MM.1S (cell line): ENCODE measurements at regions not wholly inside any gene's neighbourhood (a gene's known extent, or its start where the extent isn't known, plus 50 kb on each side); places are given as distances from the start of the nearest gene placed in this dataset.

ENCODE experiments used
- EZH2 ChIP-seq: fragments of 300-600 bp; sonication (generic); optimal IDR thresholded peaks from 2 replicates; pipeline ENCODE3; 2017; ENCODE audit warnings: low read depth, mild to moderate bottlenecking, antibody characterized with exemption, low read length, mixed read lengths
- TF ChIP-seq, protein P1 (sequence below): fragments of 300-600 bp; sonication (generic); IDR thresholded peaks from 2 replicates; pipeline ENCODE4 v1.5.1; 2016; ENCODE audit warnings: antibody characterized with exemption, low read length, mixed read lengths

- TF ChIP-seq, protein P1, sequence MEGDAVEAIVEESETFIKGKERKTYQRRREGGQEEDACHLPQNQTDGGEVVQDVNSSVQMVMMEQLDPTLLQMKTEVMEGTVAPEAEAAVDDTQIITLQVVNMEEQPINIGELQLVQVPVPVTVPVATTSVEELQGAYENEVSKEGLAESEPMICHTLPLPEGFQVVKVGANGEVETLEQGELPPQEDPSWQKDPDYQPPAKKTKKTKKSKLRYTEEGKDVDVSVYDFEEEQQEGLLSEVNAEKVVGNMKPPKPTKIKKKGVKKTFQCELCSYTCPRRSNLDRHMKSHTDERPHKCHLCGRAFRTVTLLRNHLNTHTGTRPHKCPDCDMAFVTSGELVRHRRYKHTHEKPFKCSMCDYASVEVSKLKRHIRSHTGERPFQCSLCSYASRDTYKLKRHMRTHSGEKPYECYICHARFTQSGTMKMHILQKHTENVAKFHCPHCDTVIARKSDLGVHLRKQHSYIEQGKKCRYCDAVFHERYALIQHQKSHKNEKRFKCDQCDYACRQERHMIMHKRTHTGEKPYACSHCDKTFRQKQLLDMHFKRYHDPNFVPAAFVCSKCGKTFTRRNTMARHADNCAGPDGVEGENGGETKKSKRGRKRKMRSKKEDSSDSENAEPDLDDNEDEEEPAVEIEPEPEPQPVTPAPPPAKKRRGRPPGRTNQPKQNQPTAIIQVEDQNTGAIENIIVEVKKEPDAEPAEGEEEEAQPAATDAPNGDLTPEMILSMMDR = no peak
- no peak for TF ChIP-seq EZH2
These were observed 92.2 kb upstream of the SLC28A3 start for GRCh38 chr9:84432746-84433145.
